Naive thymus-derived CD8-positive, alpha-beta T cell (primary cell): ENCODE measurements at regions not wholly inside any gene's neighbourhood (a gene's known extent, or its start where the extent isn't known, plus 50 kb on each side); places are given as distances from the start of the nearest gene placed in this dataset.
A peak's percentile ranks its signal among the peaks of the same experiment; 100 is the strongest.
"Not testable (repeated sequence)": the region's sequence is repeated elsewhere in the genome, so short reads cannot be mapped to it uniquely, and the experiment has no call there.

Source experiments
- ATAC-seq, 2 donors: fragments of 150-1000 bp; cut with Tn5 transposase in 1 of 2; sonication (Bioruptor Pico), chemical (Tn5 transposase) in 1 of 2; 1 replicate in 1 of 2; 2 replicates in 1 of 2; pipeline ENCODE4 v1.10.0; 2021; ENCODE audit warnings: mild to moderate bottlenecking in 2 of 2, moderate library complexity in 2 of 2
- POLR2A ChIA-PET: fragments of 350-600 bp; sonication (Branson Sonifier 250); formaldehyde crosslinking; loops from one replicate; lab custom pipeline; 2021; ENCODE audit warnings: antibody characterized with exemption; lab: Charles Lee
- DNase-seq, 10 donors: peaks; one replicate each; pipeline versions ENCODE4 v3.0.0 to v3.0.0-alpha.2; 2020 to 2022
- H3K27ac Mint-ChIP-seq, 10 donors: one replicate each; pipeline ENCODE4 v1.8.0; 2020 to 2022; ENCODE audit warnings: mild to moderate bottlenecking in 10 of 10, mixed read lengths in 10 of 10, moderate library complexity in 4 of 10, inconsistent platforms in 1 of 10
- H3K27me3 Mint-ChIP-seq, 5 donors: one replicate each; pipeline ENCODE4 v1.8.0; 2021 to 2022; ENCODE audit warnings: mixed read lengths in 5 of 5
- H3K36me3 Mint-ChIP-seq, 3 donors: one replicate each; pipeline ENCODE4 v1.8.0; 2020 to 2022; ENCODE audit warnings: mixed read lengths in 3 of 3, mild to moderate bottlenecking in 2 of 3, inconsistent platforms in 1 of 3
- H3K4me1 Mint-ChIP-seq, 4 donors: one replicate each; pipeline ENCODE4 v1.8.0; 2021 to 2022; ENCODE audit warnings: mixed read lengths in 4 of 4
- H3K4me3 Mint-ChIP-seq, 10 donors: one replicate each; pipeline ENCODE4 v1.8.0; 2020 to 2022; ENCODE audit warnings: mild to moderate bottlenecking in 10 of 10, mixed read lengths in 10 of 10, moderate library complexity in 6 of 10, inconsistent platforms in 1 of 10
- H3K9me3 Mint-ChIP-seq, 9 donors: one replicate each; pipeline ENCODE4 v1.8.0; 2020 to 2022; ENCODE audit warnings: mixed read lengths in 9 of 9, mild to moderate bottlenecking in 3 of 9, inconsistent platforms in 1 of 9, moderate library complexity in 1 of 9

- Mint-ChIP-seq H3K9me3 (no peaks in the 10 kb centered on the region), H3K4me3 (no peak overlapping the region), H3K4me1 (peaks cover 20 to 37% (median 35%) of the 10 kb centered on the region in 4 donors), H3K27ac (no peak overlapping the region), H3K27me3 (no peaks in the 10 kb centered on the region), H3K36me3 (no peaks in the 10 kb centered on the region)
- POLR2A ChIA-PET: interaction anchor here (0.7 to 1.9 kb wide), 2 partner anchors 10 to 15 kb away, joined by 4 to 5 read pairs; no protein-coding TSS in a partner anchor
- ATAC-seq: no peak
- DNase-seq: no peak
Measured at GRCh38 chr15:38627689-38628277, 63.2 kb upstream of the RASGRP1 start.

- POLR2A ChIA-PET: interaction anchor here (0.9 to 2.8 kb wide), 9 partner anchors 8 to 73 kb away, joined by 3 to 19 read pairs (median 4); no protein-coding TSS in a partner anchor
- H3K27ac Mint-ChIP-seq: peak overlapping the region; percentile 2 to 84 (median 44)
- peak in 1 of 2 donors; percentile 23 for ATAC-seq
- H3K4me3 Mint-ChIP-seq: peak overlapping the region in 8 of 10 donors; percentile 0 to 38 (median 14)
- no peaks in the 10 kb centered on the region for H3K27me3 Mint-ChIP-seq
- no peaks in the 10 kb centered on the region for H3K9me3 Mint-ChIP-seq
- no peaks in the 10 kb centered on the region for H3K36me3 Mint-ChIP-seq
- H3K4me1 Mint-ChIP-seq: peaks cover 18 to 34% (median 25%) of the 10 kb centered on the region in 4 donors
- peak in 1 of 10 donors; percentile 8 for DNase-seq
Measured at GRCh38 chr15:38631119-38632075, 66.8 kb upstream of the RASGRP1 start.

- DNase-seq (no peak), ATAC-seq (no peak)
- peaks cover 0 to 3% (median 0%) of the 10 kb centered on the region in 3 donors for H3K36me3 Mint-ChIP-seq
- peaks cover 0 to 2% (median 0%) of the 10 kb centered on the region in 9 donors for H3K9me3 Mint-ChIP-seq
- H3K27me3 Mint-ChIP-seq: no peaks in the 10 kb centered on the region
- H3K4me3 Mint-ChIP-seq: no peak overlapping the region
- no peak overlapping the region for H3K27ac Mint-ChIP-seq
- POLR2A ChIA-PET: no interaction called here
- peaks cover 32 to 44% (median 39%) of the 10 kb centered on the region in 4 donors for H3K4me1 Mint-ChIP-seq
Measured at GRCh38 chr15:38635170-38635569, 70.6 kb upstream of the RASGRP1 start.

- DNase-seq (no peak), ATAC-seq (no peak)
- Mint-ChIP-seq H3K4me1 (peaks cover 28 to 38% (median 32%) of the 10 kb centered on the region in 4 donors), H3K36me3 (peaks cover 0 to 3% (median 0%) of the 10 kb centered on the region in 3 donors), H3K9me3 (peaks cover 0 to 2% (median 0%) of the 10 kb centered on the region in 9 donors), H3K27ac (no peak overlapping the region), H3K27me3 (no peaks in the 10 kb centered on the region), H3K4me3 (no peak overlapping the region)
- POLR2A ChIA-PET: interaction anchor here (1.0 to 1.4 kb wide), 4 partner anchors 10 to 33 kb away, joined by 3 to 5 read pairs (median 3); no protein-coding TSS in a partner anchor
Measured at GRCh38 chr15:38636597-38636996, 72.0 kb upstream of the RASGRP1 start.

GRCh38 chr15:38638126-38638525 is 73.5 kb upstream of the RASGRP1 start:
- POLR2A ChIA-PET: interaction anchor here (1.0 to 2.5 kb wide), 3 partner anchors 11 to 14 kb away, joined by 3 to 11 read pairs (median 5); no protein-coding TSS in a partner anchor
- Mint-ChIP-seq H3K36me3 (peaks cover 0 to 3% (median 0%) of the 10 kb centered on the region in 3 donors), H3K4me1 (peaks cover 28 to 46% (median 37%) of the 10 kb centered on the region in 4 donors), H3K9me3 (peaks cover 0 to 2% (median 0%) of the 10 kb centered on the region in 9 donors), H3K27ac (peak overlapping the region in 4 of 10 donors; percentile 22 to 88 (median 72)), H3K27me3 (no peaks in the 10 kb centered on the region), H3K4me3 (peak overlapping the region in 3 of 10 donors; percentile 12 to 29 (median 26))
- ATAC-seq (no peak), DNase-seq (no peak)

- peaks cover 0 to 2% (median 0%) of the 10 kb centered on the region in 9 donors for H3K9me3 Mint-ChIP-seq
- H3K4me3 Mint-ChIP-seq: peak overlapping the region in 4 of 10 donors; percentile 20 to 40 (median 26)
- no peaks in the 10 kb centered on the region for H3K27me3 Mint-ChIP-seq
- H3K36me3 Mint-ChIP-seq: peaks cover 0 to 3% (median 0%) of the 10 kb centered on the region in 3 donors
- H3K4me1 Mint-ChIP-seq: peaks cover 28 to 53% (median 43%) of the 10 kb centered on the region in 4 donors
- DNase-seq (peak in 1 of 10 donors; percentile 28), ATAC-seq (peak; percentile 65 to 68)
- POLR2A ChIA-PET: interaction anchor here (1.0 to 2.5 kb wide), 3 partner anchors 10 to 14 kb away, joined by 3 to 11 read pairs (median 5); no protein-coding TSS in a partner anchor
- H3K27ac Mint-ChIP-seq: peak overlapping the region in 9 of 10 donors; percentile 62 to 92 (median 82)
Measured at GRCh38 chr15:38638811-38639210, 74.2 kb upstream of the RASGRP1 start.

- H3K27me3 Mint-ChIP-seq: no peaks in the 10 kb centered on the region
- H3K36me3 Mint-ChIP-seq: no peaks in the 10 kb centered on the region
- no peak for DNase-seq
- H3K4me3 Mint-ChIP-seq: peak overlapping the region in 8 of 10 donors; percentile 35 to 57 (median 43)
- H3K4me1 Mint-ChIP-seq: peaks cover 23 to 61% (median 54%) of the 10 kb centered on the region in 4 donors
- H3K9me3 Mint-ChIP-seq: peaks cover 0 to 2% (median 0%) of the 10 kb centered on the region in 9 donors
- POLR2A ChIA-PET: interaction anchor here (1.0 to 2.7 kb wide), 3 partner anchors 9 to 79 kb away, joined by 4 to 10 read pairs (median 6); partner anchors contain the start of gene RASGRP1
- ATAC-seq: no peak
- peak overlapping the region in 4 of 10 donors; percentile 43 to 74 (median 63) for H3K27ac Mint-ChIP-seq
Measured at GRCh38 chr15:38642689-38643270, 78.2 kb upstream of the RASGRP1 start.

- H3K27me3 Mint-ChIP-seq, H3K36me3 Mint-ChIP-seq, DNase-seq, ATAC-seq, H3K9me3 Mint-ChIP-seq, H3K4me3 Mint-ChIP-seq, H3K27ac Mint-ChIP-seq: not testable (repeated sequence)
- POLR2A ChIA-PET: interaction anchor here (0.7 kb wide), 1 partner anchor 34 kb away, joined by 8 read pairs; no protein-coding TSS in a partner anchor
- H3K4me1 Mint-ChIP-seq: peaks cover 16 to 60% (median 54%) of the 10 kb centered on the region in 4 donors
Measured at GRCh38 chr15:38644353-38644752, 79.7 kb upstream of the RASGRP1 start.

- peaks cover 23 to 75% (median 71%) of the 10 kb centered on the region in 4 donors for H3K4me1 Mint-ChIP-seq
- H3K4me3 Mint-ChIP-seq: peak overlapping the region in 2 of 10 donors; percentile 18 to 62
- POLR2A ChIA-PET: interaction anchor here (1.0 to 10.0 kb wide), 3 partner anchors 15 to 36 kb away, joined by 3 to 269 read pairs (median 5); no protein-coding TSS in a partner anchor
- peaks cover 0 to 3% (median 0%) of the 10 kb centered on the region in 9 donors for H3K9me3 Mint-ChIP-seq
- no peaks in the 10 kb centered on the region for H3K36me3 Mint-ChIP-seq
- no peak for DNase-seq
- peak overlapping the region in 7 of 10 donors; percentile 29 to 96 (median 65) for H3K27ac Mint-ChIP-seq
- no peak for ATAC-seq
- no peaks in the 10 kb centered on the region for H3K27me3 Mint-ChIP-seq
Measured at GRCh38 chr15:38646716-38647115, 82.1 kb upstream of the RASGRP1 start.

- ATAC-seq: no peak
- Mint-ChIP-seq H3K27ac (peak overlapping the region in 9 of 10 donors; percentile 56 to 98 (median 94)), H3K4me3 (peak overlapping the region in 5 of 10 donors; percentile 33 to 76 (median 61)), H3K27me3 (no peaks in the 10 kb centered on the region), H3K9me3 (peaks cover 0 to 3% (median 0%) of the 10 kb centered on the region in 9 donors), H3K4me1 (peaks cover 27 to 78% (median 74%) of the 10 kb centered on the region in 4 donors), H3K36me3 (no peaks in the 10 kb centered on the region)
- POLR2A ChIA-PET: interaction anchor here (0.6 to 10.0 kb wide), 9 partner anchors 9 to 87 kb away, joined by 3 to 269 read pairs (median 6); partner anchors contain the start of gene RASGRP1
- no peak for DNase-seq
Measured at GRCh38 chr15:38647683-38648082, 83.1 kb upstream of the RASGRP1 start.

GRCh38 chr15:38648121-38648843 is 83.7 kb upstream of the RASGRP1 start:
- peak overlapping the region; percentile 56 to 98 (median 90) for H3K27ac Mint-ChIP-seq
- peak overlapping the region in 7 of 10 donors; percentile 33 to 76 (median 61) for H3K4me3 Mint-ChIP-seq
- no peaks in the 10 kb centered on the region for H3K27me3 Mint-ChIP-seq

More at GRCh38 chr15:38648121-38648843, 83.7 kb upstream of the RASGRP1 start:
- POLR2A ChIA-PET: interaction anchor here (0.7 to 10.0 kb wide), 10 partner anchors 9 to 87 kb away, joined by 3 to 269 read pairs (median 6); partner anchors contain the start of gene RASGRP1
- DNase-seq: no peak
- Mint-ChIP-seq H3K36me3 (no peaks in the 10 kb centered on the region), H3K4me1 (peaks cover 26 to 80% (median 74%) of the 10 kb centered on the region in 4 donors), H3K9me3 (peaks cover 0 to 3% (median 0%) of the 10 kb centered on the region in 9 donors)
- ATAC-seq: no peak
